ENCODE measurements at regions not wholly inside any gene's neighbourhood (a gene's known extent, or its start where the extent isn't known, plus 50 kb on each side); places are given as distances from the start of the nearest gene placed in this dataset.
"Not testable (repeated sequence)": the region's sequence is repeated elsewhere in the genome, so short reads cannot be mapped to it uniquely, and the experiment has no call there.

GRCh38 chrX:41005445-41005992, 79.7 kb upstream of the USP9X start:
- no peak for DNase-seq

DNA sequence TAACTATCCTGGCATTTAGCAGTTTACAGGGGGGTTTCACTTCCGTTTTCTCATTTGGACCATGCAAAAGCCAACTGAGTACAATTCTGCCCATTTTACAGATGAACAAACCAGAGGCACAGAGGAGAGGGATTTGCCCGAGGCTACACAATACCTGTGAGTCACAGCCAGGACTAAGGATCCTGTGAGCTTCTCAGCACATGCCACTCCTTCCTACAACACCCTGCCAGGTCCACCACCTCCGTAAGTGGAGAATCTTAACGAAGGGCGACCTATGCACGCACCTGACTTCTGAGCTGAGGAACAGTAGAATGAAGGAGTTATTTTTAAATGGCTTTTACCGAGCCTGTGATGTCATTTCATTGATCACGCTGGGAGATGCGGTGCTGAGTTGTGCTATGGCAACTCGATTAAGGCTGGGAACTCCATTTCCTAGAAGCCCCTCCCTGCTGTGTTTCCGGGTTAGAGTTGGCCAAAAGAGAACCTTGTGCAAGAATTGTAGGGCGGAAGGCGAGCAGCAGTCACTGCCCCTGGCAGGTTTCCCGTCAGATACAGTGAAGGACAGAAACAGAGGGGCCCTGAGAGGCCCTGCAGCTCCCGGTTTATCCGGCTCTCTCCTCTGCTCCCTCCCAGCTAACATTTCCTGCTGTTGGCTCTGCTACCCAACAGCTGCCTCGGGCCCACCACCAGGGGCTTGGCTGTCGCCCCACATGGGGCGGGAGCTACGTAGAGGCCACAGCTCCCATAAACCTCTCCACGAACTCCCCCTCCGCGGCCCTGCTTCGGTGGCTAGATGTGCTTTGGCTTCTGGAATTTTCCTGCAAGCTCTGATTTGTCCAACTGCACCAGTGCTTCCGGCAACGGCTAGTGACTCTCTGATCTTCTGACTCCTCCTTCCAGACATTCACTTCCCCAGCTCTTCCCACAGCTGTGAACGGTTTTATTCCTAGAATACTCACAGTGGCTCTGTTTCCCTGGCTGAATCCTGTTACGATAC, 75.1 kb upstream of the USP9X start:
- DNase-seq, result peak; percentile 94

- DNase-seq, result no peak
These were observed 70.4 kb upstream of the USP9X start for GRCh38 chrX:41014776-41015360.

DNA sequence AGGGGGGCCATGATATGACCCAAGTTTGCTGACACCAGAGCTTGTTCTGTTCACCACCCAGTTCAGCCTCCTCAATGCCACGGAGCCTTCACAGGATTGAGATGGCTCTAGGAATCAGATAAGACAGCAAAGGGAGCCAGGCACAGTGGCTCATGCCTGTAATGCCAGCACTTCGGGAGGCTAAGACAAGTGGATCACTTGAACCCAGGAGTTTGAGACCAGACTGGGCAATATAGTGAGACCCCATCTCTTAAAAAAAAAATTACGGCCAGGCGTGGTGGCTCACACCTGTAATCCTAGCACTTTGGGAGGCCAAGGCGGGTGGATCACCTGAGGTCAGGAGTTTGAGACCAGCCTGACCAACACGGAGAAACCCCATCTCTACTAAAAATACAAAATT, 67.5 kb upstream of the USP9X start:
- not testable (repeated sequence) for DNase-seq

DNA sequence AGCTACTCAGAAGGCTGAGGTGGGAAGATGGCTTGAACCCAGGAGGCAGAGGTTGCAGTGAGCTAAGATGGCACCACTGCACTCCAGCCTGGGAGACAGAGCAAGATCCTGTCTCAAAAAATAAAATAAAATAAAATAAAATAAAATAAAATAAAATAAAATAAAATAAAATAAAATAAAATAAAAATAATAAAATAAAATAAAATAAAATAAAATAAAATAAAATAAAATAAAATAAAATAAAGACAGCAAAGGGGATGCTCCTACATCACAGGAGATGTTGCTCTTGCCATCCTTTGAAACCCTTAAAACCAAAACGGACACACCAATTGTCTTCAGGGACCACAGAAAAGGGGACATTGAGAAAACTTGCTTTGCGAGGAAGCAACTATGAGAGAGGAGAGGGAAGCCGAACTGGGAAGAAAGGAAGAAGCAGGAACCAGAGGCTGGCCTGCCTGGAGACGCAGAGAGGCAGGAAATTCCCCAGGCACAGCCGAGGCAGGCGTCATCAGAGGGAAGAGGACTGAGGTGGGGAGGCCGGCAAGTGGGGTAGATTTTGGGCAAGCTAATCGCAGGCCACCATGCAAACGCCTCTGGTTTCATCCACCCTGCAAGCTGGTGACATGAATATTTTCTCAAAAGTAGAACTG, 66.7 kb upstream of the USP9X start:
- DNase-seq, result not testable (repeated sequence)

DNA sequence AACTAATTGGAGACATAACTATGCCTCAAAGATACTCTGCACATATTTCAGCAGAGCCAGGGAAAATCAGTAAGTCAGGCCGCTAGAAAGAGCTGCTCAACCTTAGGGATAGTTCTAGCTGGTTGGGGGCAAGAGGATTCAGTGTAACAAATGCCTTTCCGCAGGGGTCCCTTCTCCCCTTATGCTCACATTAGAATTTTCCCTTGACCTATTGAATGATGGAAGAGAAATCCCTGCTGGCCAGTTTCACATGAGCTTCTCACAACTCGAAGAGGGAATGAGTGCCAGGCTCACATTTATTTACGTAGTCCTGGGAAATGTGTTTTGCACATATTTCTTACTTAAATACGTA, 66.2 kb upstream of the USP9X start:
- no peak for DNase-seq

DNA sequence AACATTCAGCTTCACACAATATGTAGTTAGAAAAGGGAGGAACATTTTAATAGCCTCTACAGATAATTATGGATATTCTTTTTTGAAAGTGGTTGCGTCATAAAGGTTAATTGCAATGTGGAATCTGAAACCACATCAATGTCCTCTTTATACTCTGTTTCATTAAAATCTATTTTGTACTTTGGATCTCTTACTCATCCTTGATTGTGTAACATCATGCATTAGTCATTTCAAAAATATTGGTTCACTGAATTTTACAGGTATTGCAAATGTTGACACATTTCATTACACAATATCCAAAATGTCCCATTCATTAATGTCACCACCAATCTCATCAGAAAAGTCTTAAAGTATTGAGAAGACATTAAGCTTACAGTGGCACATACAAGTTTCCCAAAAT, 62.7 kb upstream of the USP9X start:
- no peak for DNase-seq

DNA sequence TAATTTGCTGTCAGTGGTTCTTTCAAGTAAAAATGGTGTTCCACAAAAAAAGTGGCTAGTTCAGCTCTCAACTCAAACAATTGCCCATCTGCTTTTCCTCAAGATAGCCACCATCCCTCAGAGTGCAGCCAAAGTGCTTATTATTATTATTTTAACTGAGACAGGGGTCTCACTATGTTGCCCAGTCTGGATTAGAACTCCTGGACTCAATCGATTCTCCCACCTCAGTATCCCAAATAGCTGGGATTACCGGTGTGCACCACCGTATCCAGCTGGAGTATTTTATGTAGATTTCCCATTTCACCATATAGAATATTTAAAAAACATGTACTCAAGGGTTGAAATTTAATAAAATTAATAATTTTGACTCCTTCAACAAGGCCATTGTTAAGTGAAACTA, 62.1 kb upstream of the USP9X start:
- DNase-seq, result no peak

DNA sequence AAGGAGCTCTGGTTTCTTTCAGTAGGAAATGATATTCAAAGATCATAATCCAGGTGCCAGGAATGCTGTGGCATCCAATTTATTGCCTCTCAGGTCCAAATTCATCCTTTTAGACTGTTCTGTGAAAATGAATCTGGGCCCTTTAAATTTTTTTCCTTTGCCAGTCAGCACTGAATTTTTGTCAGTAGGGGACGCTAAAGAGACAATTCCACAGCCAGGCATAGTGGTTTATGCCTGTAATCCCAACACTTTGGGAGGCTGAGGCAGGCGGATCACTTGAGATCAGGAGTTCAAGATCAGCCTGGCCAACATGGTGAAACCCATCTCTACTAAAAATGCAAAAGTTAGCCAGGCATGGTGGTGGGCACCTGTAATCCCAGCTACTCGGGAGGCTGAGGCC, 60.9 kb upstream of the USP9X start:
- DNase-seq, result not testable (repeated sequence)

- DNase-seq, result no peak
These were observed 60.5 kb upstream of the USP9X start for GRCh38 chrX:41024755-41025154.

DNA sequence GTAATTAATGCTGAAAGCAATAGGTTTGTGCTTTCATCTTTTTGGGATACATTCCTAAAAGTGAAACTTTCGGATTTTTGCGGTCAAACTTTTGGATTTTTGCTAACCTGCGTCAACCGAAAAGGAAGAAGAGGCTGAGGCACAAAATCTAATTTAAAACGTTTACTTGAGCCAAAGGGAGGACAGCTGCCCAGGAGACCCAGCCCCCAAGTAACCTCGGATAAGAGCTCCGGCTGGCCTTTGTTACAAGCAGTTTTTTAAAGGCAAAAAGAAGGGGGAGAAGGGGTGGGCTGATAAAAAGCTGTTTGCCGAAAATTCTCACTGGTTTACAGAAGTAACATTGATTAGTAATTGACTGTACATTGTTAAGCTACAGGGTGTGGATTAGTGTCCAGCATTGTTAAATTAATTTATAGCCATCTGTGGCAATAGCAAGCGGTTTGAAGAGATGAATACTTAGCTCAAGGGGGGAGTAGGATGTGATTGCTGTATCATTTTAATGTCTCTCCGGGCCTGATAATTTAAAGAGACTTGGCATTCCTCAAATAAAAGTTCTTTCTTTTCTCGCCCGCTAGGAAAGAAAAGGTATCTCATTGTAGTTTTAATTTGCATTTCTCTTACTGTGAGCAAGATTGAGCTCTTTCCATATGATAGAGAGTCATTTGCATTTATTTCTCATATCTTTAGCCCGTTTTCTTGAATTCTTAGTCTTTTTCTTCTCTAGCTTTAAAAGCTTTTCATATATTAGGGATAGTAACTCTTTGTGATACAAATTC, 59.1 kb upstream of the USP9X start:
- peak; percentile 24 for DNase-seq

- no peak for DNase-seq
These were observed 58.6 kb upstream of the USP9X start for GRCh38 chrX:41026702-41027078.

DNA sequence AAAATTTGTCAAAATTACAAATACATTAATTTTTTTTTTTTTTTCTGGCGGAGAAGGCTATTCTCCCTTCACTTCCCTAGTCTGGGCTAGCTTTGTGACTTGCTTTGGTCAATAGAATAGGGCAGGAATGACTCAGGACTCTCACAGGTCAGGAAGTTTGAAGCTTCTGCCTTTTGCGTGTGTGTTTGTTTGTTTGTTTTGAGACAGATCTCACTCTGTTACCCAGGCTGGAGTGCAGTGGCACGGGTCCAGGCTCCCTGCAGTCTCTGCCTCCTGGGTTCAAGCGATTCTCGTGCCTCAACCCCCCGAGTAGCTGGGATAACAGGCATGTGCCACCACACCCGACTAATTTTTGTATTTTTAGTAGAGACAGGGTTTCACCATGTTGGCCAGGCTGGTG, 55.9 kb upstream of the USP9X start:
- no peak for DNase-seq

- no peak for DNase-seq
These were observed 53.8 kb upstream of the USP9X start for GRCh38 chrX:41031256-41031967.

GRCh38 chrX:41033299-41033698, 51.9 kb upstream of the USP9X start:
- no peak for DNase-seq

DNA sequence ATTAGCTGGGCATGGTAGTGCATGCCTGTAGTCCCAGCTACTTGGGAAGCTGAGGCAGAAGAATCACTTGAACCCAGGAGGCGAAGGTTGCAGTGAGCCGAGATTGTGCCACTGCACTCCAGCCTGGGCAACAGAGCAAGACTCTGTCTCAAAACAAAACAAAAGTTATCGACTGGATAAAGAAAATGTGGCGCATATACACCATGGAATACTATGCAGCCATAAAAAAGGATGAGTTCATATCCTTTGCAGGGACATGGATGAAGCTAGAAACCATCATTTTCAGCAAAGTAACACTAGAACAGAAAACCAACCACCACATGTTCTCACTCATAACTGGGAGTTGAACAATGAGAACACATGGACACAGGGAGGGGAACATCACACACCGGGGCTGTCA, 50.3 kb upstream of the USP9X start:
- not testable (repeated sequence) for DNase-seq

Data from right hindlimb (tissue), 1 donor.